ENCODE measurements at regions not wholly inside any gene's neighbourhood (a gene's known extent, or its start where the extent isn't known, plus 50 kb on each side); places are given as distances from the start of the nearest gene placed in this dataset.

- DNase-seq: no peak
Measured at GRCh38 chr18:66728951-66729350, 125.1 kb upstream of the CDH19 start.

- no peak for DNase-seq
Measured at GRCh38 chr18:66727991-66728390, 124.1 kb upstream of the CDH19 start.

- no peak for DNase-seq
Measured at GRCh38 chr18:66724664-66725356, 120.9 kb upstream of the CDH19 start.

- DNase-seq: no peak
Measured at GRCh38 chr18:66722671-66723070, 118.8 kb upstream of the CDH19 start.

- no peak for DNase-seq
Measured at GRCh38 chr18:66708646-66709045, 104.8 kb upstream of the CDH19 start.

- no peak for DNase-seq
Measured at GRCh38 chr18:66707473-66707872, 103.6 kb upstream of the CDH19 start.

GRCh38 chr18:66695281-66695680 lies 91.4 kb upstream of the CDH19 start:
- no peak for DNase-seq

- no peak for DNase-seq
Measured at GRCh38 chr18:66694852-66695251, 91.0 kb upstream of the CDH19 start.

GRCh38 chr18:66687635-66688034 lies 83.7 kb upstream of the CDH19 start:
- DNase-seq: no peak

GRCh38 chr18:66682855-66683322 lies 79.0 kb upstream of the CDH19 start:
- DNase-seq: peak; percentile 13

- DNase-seq: no peak
Measured at GRCh38 chr18:66676699-66677098, 72.8 kb upstream of the CDH19 start.

GRCh38 chr18:66674286-66674685 lies 70.4 kb upstream of the CDH19 start:
- DNase-seq: no peak

GRCh38 chr18:66668706-66669105 lies 64.8 kb upstream of the CDH19 start:
- no peak for DNase-seq

GRCh38 chr18:66662632-66663031 lies 58.7 kb upstream of the CDH19 start:
- no peak for DNase-seq

GRCh38 chr18:66655407-66655806 lies 51.5 kb upstream of the CDH19 start:
- DNase-seq: no peak

All from fibroblast of skin of right quadriceps (primary cell).